ENCODE measurements at regions not wholly inside any gene's neighbourhood (a gene's known extent, or its start where the extent isn't known, plus 50 kb on each side); places are given as distances from the start of the nearest gene placed in this dataset.
A peak's percentile ranks its signal among the peaks of the same experiment; 100 is the strongest.

DNA sequence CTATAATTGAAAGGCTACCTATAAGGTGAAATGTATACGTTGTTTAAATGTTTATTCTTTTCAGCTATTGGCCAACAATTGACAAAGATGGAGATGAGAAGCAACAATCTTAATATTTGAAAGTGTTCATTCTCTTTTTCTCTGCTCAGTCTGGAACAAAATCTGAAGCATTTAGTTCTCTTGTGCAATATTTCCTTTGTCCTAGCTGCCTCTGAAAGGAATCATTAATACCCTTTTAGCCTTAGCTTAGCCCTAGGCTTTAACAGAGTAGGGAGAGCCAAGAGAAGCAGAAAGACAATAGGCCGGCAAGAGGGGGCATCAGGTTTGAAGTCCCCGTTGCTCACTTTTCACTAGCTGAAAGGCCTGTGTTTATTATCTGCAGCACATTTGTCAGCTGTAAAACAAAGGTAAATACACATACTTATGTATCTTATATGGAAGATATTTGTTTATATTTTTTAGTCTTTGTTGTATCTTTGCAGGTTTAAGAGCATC is 422.5 kb upstream of the SEMA6D start:
- DNase-seq = no peak
- no peak for TF ChIP-seq POLR2A (IDR thresholded peaks at IDR 0.05)
- TF ChIP-seq, protein P1, sequence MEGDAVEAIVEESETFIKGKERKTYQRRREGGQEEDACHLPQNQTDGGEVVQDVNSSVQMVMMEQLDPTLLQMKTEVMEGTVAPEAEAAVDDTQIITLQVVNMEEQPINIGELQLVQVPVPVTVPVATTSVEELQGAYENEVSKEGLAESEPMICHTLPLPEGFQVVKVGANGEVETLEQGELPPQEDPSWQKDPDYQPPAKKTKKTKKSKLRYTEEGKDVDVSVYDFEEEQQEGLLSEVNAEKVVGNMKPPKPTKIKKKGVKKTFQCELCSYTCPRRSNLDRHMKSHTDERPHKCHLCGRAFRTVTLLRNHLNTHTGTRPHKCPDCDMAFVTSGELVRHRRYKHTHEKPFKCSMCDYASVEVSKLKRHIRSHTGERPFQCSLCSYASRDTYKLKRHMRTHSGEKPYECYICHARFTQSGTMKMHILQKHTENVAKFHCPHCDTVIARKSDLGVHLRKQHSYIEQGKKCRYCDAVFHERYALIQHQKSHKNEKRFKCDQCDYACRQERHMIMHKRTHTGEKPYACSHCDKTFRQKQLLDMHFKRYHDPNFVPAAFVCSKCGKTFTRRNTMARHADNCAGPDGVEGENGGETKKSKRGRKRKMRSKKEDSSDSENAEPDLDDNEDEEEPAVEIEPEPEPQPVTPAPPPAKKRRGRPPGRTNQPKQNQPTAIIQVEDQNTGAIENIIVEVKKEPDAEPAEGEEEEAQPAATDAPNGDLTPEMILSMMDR (IDR thresholded peaks at IDR 0.05) = no peak
- no peak for ATAC-seq
- Histone ChIP-seq H3K4me1 (no peaks in the 10 kb centered on the region), H3K36me3 (replicated peaks in 1 of 2; ENCODE audit: insufficient read depth in 1 of 2, low read depth in 2 of 2) (no peaks in the 10 kb centered on the region), H3K27ac (no peak overlapping the region), H3K27me3 (no peaks in the 10 kb centered on the region), H3K9me3 (no peaks in the 10 kb centered on the region), H3K4me3 (no peak overlapping the region)
- intact Hi-C loops (cut with DNase I) = no loop called here
- WGBS, 2 donors = 53 to 66% methylated on average over 3 of the region's 3 CpGs

DNA sequence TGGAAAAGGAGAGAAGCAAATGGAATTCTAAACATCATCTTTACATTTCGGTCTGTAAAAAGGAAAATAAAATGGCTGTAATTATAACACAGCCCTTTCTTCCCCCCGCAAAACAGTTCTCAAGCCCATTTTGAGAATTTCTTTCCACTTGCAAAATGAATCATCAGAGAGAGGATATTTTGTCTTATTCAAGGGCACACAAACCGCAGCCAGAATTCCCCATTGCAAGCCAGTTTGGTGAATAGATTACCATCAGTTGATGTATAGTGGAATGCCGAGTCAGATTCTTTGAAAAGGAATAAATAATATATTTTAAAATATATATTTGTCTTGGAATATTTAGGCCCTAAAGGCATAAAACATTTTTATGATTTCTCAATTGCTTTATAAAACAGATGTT is 420.4 kb upstream of the SEMA6D start:
- no peaks in the 10 kb centered on the region for H3K4me1 ChIP-seq
- TF ChIP-seq POLR2A (IDR thresholded peaks at IDR 0.05) = no peak
- H3K9me3 ChIP-seq = no peaks in the 10 kb centered on the region
- intact Hi-C loops (cut with DNase I) = no loop called here
- no peaks in the 10 kb centered on the region for H3K27me3 ChIP-seq
- DNase-seq (no peak), ATAC-seq (no peak)
- no peaks in the 10 kb centered on the region for H3K36me3 ChIP-seq (replicated peaks in 1 of 2; ENCODE audit: insufficient read depth in 1 of 2, low read depth in 2 of 2)
- no peak overlapping the region for H3K4me3 ChIP-seq
- no peak overlapping the region for H3K27ac ChIP-seq
- WGBS, 2 donors = 80 to 89% methylated on average over 4 of the region's 4 CpGs

DNA sequence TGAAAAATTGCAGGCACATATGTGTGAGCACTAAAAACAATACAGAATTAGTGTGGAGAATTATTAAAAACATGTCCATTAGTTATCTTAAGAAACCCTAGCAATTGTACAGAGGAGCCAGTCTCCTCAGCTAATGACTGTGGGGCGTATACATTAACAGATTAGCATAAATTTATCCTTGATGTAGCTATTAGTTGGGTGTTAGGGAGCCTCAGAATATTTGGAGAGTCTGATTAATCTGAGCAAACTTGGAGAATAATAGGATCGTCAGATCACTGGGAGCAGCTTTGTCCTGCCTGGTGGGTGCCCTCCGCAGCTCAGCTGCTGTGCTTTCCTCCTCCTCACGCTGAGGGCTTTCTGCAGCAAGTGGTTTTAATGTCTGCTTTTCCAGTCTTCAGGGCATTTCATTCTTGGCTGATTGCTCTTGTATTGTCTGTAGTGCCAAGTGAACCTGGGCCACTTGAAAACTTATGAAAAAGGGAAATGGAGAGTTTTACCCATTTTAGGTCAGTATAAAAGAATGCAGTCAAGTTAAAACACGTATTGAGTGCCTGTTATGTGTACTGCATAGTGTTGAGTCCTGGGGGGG is 417.4 kb upstream of the SEMA6D start:
- Histone ChIP-seq H3K36me3 (replicated peaks in 1 of 2; ENCODE audit: insufficient read depth in 1 of 2, low read depth in 2 of 2) (no peaks in the 10 kb centered on the region), H3K27me3 (no peaks in the 10 kb centered on the region), H3K9me3 (no peaks in the 10 kb centered on the region), H3K4me1 (no peaks in the 10 kb centered on the region), H3K4me3 (no peak overlapping the region), H3K27ac (no peak overlapping the region)
- ATAC-seq = no peak
- intact Hi-C loops (cut with DNase I) = no loop called here
- no peak for TF ChIP-seq POLR2A (IDR thresholded peaks at IDR 0.05)
- no peak for DNase-seq
- 71 to 82% methylated on average over 5 of the region's 5 CpGs for WGBS, 2 donors

DNA sequence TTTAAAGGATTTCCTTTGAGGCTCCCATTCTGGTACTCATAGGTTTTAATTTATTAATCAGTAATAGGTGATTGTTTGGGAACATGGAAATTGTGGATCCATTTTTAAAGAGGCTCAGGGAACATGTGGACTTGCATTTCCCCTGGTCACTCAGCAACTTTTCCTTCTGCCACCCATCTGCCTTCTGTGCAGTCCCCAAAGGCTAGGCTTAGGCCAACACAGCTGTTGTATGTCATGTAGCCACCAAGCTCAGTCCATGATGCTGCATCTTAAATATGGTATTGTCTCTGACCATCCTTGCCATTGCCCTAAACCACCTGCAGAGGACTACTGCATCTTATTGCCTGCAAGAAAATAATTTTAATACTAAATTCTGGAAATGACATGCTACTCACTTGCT is 416.7 kb upstream of the SEMA6D start:
- no peak for TF ChIP-seq POLR2A (IDR thresholded peaks at IDR 0.05)
- TF ChIP-seq, protein P1 (IDR thresholded peaks at IDR 0.05) = no peak
- H3K4me1 ChIP-seq = no peaks in the 10 kb centered on the region
- no peaks in the 10 kb centered on the region for H3K9me3 ChIP-seq
- no peak overlapping the region for H3K4me3 ChIP-seq
- ATAC-seq = no peak
- DNase-seq = no peak
- H3K27me3 ChIP-seq = no peaks in the 10 kb centered on the region
- intact Hi-C loops (cut with DNase I) = no loop called here
- H3K36me3 ChIP-seq (replicated peaks in 1 of 2; ENCODE audit: insufficient read depth in 1 of 2, low read depth in 2 of 2) = no peaks in the 10 kb centered on the region
- no peak overlapping the region for H3K27ac ChIP-seq

DNA sequence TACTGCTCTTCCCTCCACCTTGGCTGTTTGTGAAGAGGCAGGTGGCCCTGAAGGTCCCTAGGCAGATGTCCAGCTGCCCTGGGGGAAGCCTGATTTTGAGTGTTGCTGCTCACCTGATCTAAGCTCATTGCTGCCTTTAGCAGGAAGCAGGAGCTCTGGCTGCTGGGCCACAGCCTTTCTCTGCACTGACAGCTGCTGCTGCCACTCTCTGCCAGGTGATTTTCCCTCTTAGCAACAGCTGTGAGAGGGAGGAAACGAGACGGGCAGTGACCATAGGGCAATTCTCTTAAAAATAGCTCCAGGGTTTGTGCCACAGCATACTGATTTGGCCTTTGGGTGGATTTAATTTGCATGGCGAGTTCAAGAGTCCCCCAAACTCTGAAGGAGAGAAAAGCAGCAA is 415.8 kb upstream of the SEMA6D start:
- Histone ChIP-seq H3K4me1 (no peaks in the 10 kb centered on the region), H3K36me3 (replicated peaks in 1 of 2; ENCODE audit: insufficient read depth in 1 of 2, low read depth in 2 of 2) (no peaks in the 10 kb centered on the region), H3K4me3 (no peak overlapping the region), H3K27me3 (no peaks in the 10 kb centered on the region), H3K9me3 (no peaks in the 10 kb centered on the region), H3K27ac (no peak overlapping the region)
- DNase-seq (peak; percentile 15 to 55 (median 30)), ATAC-seq (peak; percentile 50)
- 16 to 32% methylated on average over 3 of the region's 3 CpGs for WGBS, 2 donors
- intact Hi-C loops (cut with DNase I) = no loop called here
- TF ChIP-seq POLR2A (IDR thresholded peaks at IDR 0.05) = no peak
- TF ChIP-seq, protein P1 (IDR thresholded peaks at IDR 0.05) = no peak

DNA sequence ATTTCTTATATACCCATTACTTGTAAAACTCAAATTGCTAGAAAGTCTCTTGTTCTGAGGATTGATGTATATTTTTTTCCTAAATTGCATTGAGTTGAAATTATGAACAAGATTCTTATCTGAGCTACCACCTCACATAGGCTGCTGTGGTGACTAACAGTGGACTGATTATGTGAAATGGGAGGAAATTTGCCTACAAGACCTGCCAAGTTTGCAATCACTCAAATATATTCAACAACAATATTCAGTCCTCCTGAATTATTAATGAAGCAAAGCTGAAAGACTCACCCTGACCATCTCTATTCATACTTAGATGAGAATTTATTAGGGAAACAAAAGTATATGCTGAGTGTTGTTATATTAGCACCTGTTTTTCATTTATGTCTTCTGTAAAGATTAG is 412.6 kb upstream of the SEMA6D start:
- DNase-seq (no peak), ATAC-seq (no peak)
- H3K4me1 ChIP-seq = no peaks in the 10 kb centered on the region
- H3K27me3 ChIP-seq = no peaks in the 10 kb centered on the region
- no peaks in the 10 kb centered on the region for H3K9me3 ChIP-seq
- intact Hi-C loops (cut with DNase I) = no loop called here
- no peak overlapping the region for H3K4me3 ChIP-seq
- no peaks in the 10 kb centered on the region for H3K36me3 ChIP-seq (replicated peaks in 1 of 2; ENCODE audit: insufficient read depth in 1 of 2, low read depth in 2 of 2)
- no peak overlapping the region for H3K27ac ChIP-seq
- TF ChIP-seq POLR2A (IDR thresholded peaks at IDR 0.05) = no peak
- TF ChIP-seq, protein P1 (IDR thresholded peaks at IDR 0.05) = no peak

Data from body of pancreas (tissue), 4 donors.